Caco-2 (cell line): ENCODE measurements at regions not wholly inside any gene's neighbourhood (a gene's known extent, or its start where the extent isn't known, plus 50 kb on each side); places are given as distances from the start of the nearest gene placed in this dataset.

ENCODE experiments used
- BruUV-seq: library from RNA; stranded (reverse); fragments of 400-500 nt; replicated peaks from 2 replicates; lab custom pipeline; 2021; lab: Mats Ljungman, UMichigan
- CTCF ChIA-PET: fragments of 300-600 bp; sonication (Branson Sonifier 250); formaldehyde crosslinking; loops from one replicate; lab custom pipeline; 2022; ENCODE audit warnings: antibody characterized with exemption; lab: Charles Lee
- POLR2A ChIA-PET: fragments of 300-600 bp; sonication (Branson Sonifier 250); formaldehyde crosslinking; loops from one replicate; lab custom pipeline; 2022; ENCODE audit warnings: antibody characterized with exemption; lab: Charles Lee
- DNase-seq, 2 experiments: peaks; one replicate each; pipeline versions ENCODE4 v3.0.0 to v3.0.0-alpha.2; 2020 to 2022
- H3K27me3 ChIP-seq: replicated peaks from 2 replicates; pipeline ENCODE4 v1.6.0; 2011; ENCODE audit warnings: low read length; ENCODE audit not compliant: control insufficient read depth, insufficient read depth
- H3K36me3 ChIP-seq: 2 replicates; pipeline ENCODE4 v1.5.1; 2011; ENCODE audit warnings: low read length; ENCODE audit not compliant: control insufficient read depth, insufficient read depth
- H3K4me1 ChIP-seq: fragments of 250-450 bp; sonication (Bioruptor Pico); 2 replicates; pipeline ENCODE4 v1.5.1; 2020; ENCODE audit warnings: mild to moderate bottlenecking
- H3K4me3 ChIP-seq: 2 replicates; pipeline ENCODE4 v1.5.1; 2011; ENCODE audit warnings: low read depth, mild to moderate bottlenecking, control low read depth, low read length
- H3K9me3 ChIP-seq: fragments of 250-450 bp; sonication (Bioruptor Pico); 2 replicates; pipeline ENCODE4 v1.5.1; 2020; ENCODE audit warnings: mild to moderate bottlenecking, moderate library complexity
- H3K27ac Mint-ChIP-seq: one replicate; pipeline ENCODE4 v1.8.0; 2022; ENCODE audit warnings: mixed read lengths; ENCODE audit not compliant: unreplicated experiment
- H3K27me3 Mint-ChIP-seq: one replicate; pipeline ENCODE4 v1.8.0; 2022; ENCODE audit warnings: mixed read lengths; ENCODE audit not compliant: insufficient read depth, unreplicated experiment
- H3K36me3 Mint-ChIP-seq: one replicate; pipeline ENCODE4 v1.8.0; 2022; ENCODE audit warnings: mild to moderate bottlenecking, mixed read lengths; ENCODE audit not compliant: insufficient read depth, unreplicated experiment
- H3K4me1 Mint-ChIP-seq: one replicate; pipeline ENCODE4 v1.8.0; 2022; ENCODE audit warnings: low read depth, mixed read lengths; ENCODE audit not compliant: unreplicated experiment
- H3K4me3 Mint-ChIP-seq: one replicate; pipeline ENCODE4 v1.8.0; 2022; ENCODE audit warnings: mild to moderate bottlenecking, moderate library complexity, mixed read lengths; ENCODE audit not compliant: unreplicated experiment
- H3K9me3 Mint-ChIP-seq: one replicate; pipeline ENCODE4 v1.8.0; 2022; ENCODE audit warnings: mixed read lengths; ENCODE audit not compliant: unreplicated experiment
- intact Hi-C: fragments of 100-400 bp; cut with micrococcal nuclease; formaldehyde crosslinking; loops from one replicate; pipeline ENCODE4 v1.10.0; 2022; ENCODE audit not compliant: unreplicated experiment
- TF ChIP-seq, protein P1 (sequence below), 2 experiments: fragments of 200-600 bp in 1 of 2; IDR thresholded peaks; 1 replicate in 1 of 2; 2 replicates in 1 of 2; pipeline versions ENCODE4 v1.5.1 to v1.8.0; 2011 to 2022; ENCODE audit warnings: antibody characterized with exemption in 1 of 2, control low read depth in 1 of 2, inconsistent platforms in 1 of 2, low read depth in 1 of 2, low read length in 1 of 2, mild to moderate bottlenecking in 1 of 2, moderate library complexity in 1 of 2; ENCODE audit not compliant: insufficient read depth in 1 of 2, severe bottlenecking in 1 of 2, unreplicated experiment in 1 of 2

DNA sequence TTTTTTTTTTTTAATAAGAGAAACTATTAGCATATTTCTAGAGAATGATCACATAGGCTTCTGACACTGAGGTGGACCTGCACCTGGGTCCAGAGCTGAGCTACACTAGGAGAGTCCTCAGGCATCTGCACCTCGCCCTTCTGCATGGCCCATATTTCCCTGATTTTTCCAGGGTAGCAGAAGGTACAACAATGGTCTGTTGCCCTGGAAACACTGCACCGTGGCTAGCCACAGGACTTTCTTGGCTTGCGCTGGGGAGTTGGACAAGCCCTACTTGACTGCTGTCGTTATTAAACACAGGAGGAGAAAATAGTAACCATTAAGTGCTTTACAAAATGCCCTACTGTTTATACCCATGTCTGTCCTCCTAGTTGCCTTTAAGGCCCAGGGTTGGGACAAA, 615.7 kb upstream of the MEF2C start:
- intact Hi-C loops: no loop called here
- TF ChIP-seq, protein P1, sequence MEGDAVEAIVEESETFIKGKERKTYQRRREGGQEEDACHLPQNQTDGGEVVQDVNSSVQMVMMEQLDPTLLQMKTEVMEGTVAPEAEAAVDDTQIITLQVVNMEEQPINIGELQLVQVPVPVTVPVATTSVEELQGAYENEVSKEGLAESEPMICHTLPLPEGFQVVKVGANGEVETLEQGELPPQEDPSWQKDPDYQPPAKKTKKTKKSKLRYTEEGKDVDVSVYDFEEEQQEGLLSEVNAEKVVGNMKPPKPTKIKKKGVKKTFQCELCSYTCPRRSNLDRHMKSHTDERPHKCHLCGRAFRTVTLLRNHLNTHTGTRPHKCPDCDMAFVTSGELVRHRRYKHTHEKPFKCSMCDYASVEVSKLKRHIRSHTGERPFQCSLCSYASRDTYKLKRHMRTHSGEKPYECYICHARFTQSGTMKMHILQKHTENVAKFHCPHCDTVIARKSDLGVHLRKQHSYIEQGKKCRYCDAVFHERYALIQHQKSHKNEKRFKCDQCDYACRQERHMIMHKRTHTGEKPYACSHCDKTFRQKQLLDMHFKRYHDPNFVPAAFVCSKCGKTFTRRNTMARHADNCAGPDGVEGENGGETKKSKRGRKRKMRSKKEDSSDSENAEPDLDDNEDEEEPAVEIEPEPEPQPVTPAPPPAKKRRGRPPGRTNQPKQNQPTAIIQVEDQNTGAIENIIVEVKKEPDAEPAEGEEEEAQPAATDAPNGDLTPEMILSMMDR (IDR thresholded peaks at IDR 0.05; ENCODE audit: insufficient read depth in 1 of 2, low read depth in 1 of 2, low read length in 1 of 2, severe bottlenecking in 1 of 2, unreplicated experiment in 1 of 2): no peak
- H3K27ac Mint-ChIP-seq: no peak overlapping the region
- ChIA-PET POLR2A (no interaction called here), CTCF (no interaction called here)
- DNase-seq: no peak
- H3K9me3 ChIP-seq: no peaks in the 10 kb centered on the region; the same call in 1 of the 2 replicates
- no TSS peak for BruUV-seq
- H3K4me3 Mint-ChIP-seq: no peak overlapping the region
- H3K36me3 ChIP-seq: no peaks in the 10 kb centered on the region
- no peaks in the 10 kb centered on the region for H3K4me1 ChIP-seq
- no peaks in the 10 kb centered on the region for H3K27me3 ChIP-seq
- no peaks in the 10 kb centered on the region for H3K9me3 Mint-ChIP-seq
- peaks cover 3% of the 10 kb centered on the region for H3K27me3 Mint-ChIP-seq
- no peaks in the 10 kb centered on the region for H3K4me1 Mint-ChIP-seq
- no peak overlapping the region for H3K4me3 ChIP-seq
- H3K36me3 Mint-ChIP-seq: no peaks in the 10 kb centered on the region

DNA sequence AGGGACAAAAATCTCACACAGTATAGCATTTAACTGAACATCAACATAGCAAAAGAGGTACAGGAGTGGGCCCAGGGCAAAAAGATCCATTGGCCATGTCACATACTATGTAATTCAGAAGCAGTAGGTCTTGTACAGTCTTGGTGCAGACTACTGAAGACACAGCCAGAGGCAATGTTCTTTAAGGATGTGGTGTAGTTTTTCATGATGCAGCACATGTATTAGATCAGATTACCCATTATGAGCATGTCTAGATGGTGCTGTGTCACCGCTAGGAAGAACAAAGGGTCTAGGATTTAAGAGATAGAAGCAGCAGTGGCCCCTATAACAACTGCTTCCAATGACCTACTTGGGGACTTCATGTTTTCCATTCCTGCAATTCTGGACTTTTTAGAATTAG, 610.4 kb upstream of the MEF2C start:
- no peaks in the 10 kb centered on the region for H3K9me3 Mint-ChIP-seq
- POLR2A ChIA-PET: no interaction called here
- Histone ChIP-seq H3K4me3 (no peak overlapping the region), H3K4me1 (no peaks in the 10 kb centered on the region), H3K9me3 (no peaks in the 10 kb centered on the region; the same call in 1 of the 2 replicates), H3K27me3 (no peaks in the 10 kb centered on the region), H3K36me3 (no peaks in the 10 kb centered on the region)
- intact Hi-C loops: no loop called here
- no peak for DNase-seq
- no TSS peak for BruUV-seq
- no peak overlapping the region for H3K27ac Mint-ChIP-seq
- no peaks in the 10 kb centered on the region for H3K4me1 Mint-ChIP-seq
- H3K27me3 Mint-ChIP-seq: no peaks in the 10 kb centered on the region
- CTCF ChIA-PET: no interaction called here
- TF ChIP-seq, protein P1 (IDR thresholded peaks at IDR 0.05; ENCODE audit: insufficient read depth in 1 of 2, low read depth in 1 of 2, low read length in 1 of 2, severe bottlenecking in 1 of 2, unreplicated experiment in 1 of 2): no peak
- H3K36me3 Mint-ChIP-seq: no peaks in the 10 kb centered on the region
- no peak overlapping the region for H3K4me3 Mint-ChIP-seq

DNA sequence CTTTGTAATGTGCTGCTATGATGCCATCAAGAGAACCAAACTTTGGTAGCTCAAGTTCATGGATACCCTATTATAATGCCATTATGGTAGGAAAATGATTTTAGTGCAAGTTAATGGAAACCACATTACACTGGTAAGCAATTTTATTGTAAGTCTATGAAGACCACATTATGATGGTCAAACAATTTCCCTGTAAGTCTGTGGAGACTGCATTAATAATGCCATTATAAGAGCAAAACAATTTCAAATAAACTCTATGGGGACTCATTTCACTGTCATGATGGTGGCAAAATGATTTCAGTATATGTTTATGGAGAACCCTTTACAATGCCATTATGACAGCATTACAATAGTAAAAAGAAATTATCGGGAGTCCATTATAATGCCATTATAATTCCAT, 602.0 kb upstream of the MEF2C start:
- H3K4me3 ChIP-seq: no peak overlapping the region
- BruUV-seq: no TSS peak
- no peaks in the 10 kb centered on the region for H3K9me3 ChIP-seq
- TF ChIP-seq, protein P1 (IDR thresholded peaks at IDR 0.05; ENCODE audit: insufficient read depth in 1 of 2, low read depth in 1 of 2, low read length in 1 of 2, severe bottlenecking in 1 of 2, unreplicated experiment in 1 of 2): no peak
- Mint-ChIP-seq H3K36me3 (no peaks in the 10 kb centered on the region), H3K4me1 (no peaks in the 10 kb centered on the region), H3K4me3 (no peak overlapping the region), H3K27ac (no peak overlapping the region), H3K27me3 (no peaks in the 10 kb centered on the region), H3K9me3 (no peaks in the 10 kb centered on the region)
- intact Hi-C loops: no loop called here
- DNase-seq: no peak
- H3K4me1 ChIP-seq: no peaks in the 10 kb centered on the region
- H3K27me3 ChIP-seq: no peaks in the 10 kb centered on the region
- POLR2A ChIA-PET: no interaction called here
- no peaks in the 10 kb centered on the region for H3K36me3 ChIP-seq
- CTCF ChIA-PET: no interaction called here
